Stomach (tissue), 8 donors: ENCODE measurements at regions not wholly inside any gene's neighbourhood (a gene's known extent, or its start where the extent isn't known, plus 50 kb on each side); places are given as distances from the start of the nearest gene placed in this dataset.

ENCODE experiments used
- DNase-seq, 2 donors: peaks; one replicate each; pipeline versions ENCODE4 v3.0.0 to v3.0.0-alpha.2; 2013 to 2019
- H3K27ac ChIP-seq, 5 donors: fragments of 200-600 bp in 4 of 5; sonication (generic) in 4 of 5; one replicate each; pipeline ENCODE4 v1.5.1; 2013 to 2019; ENCODE audit warnings: mild to moderate bottlenecking in 1 of 5, moderate library complexity in 1 of 5
- H3K27me3 ChIP-seq, 3 donors: fragments of 200-600 bp; sonication (generic); one replicate each; pipeline ENCODE4 v1.5.1; 2017 to 2019; ENCODE audit warnings: mixed run types in 1 of 3
- H3K36me3 ChIP-seq, 4 donors: fragments of 200-600 bp; sonication (generic); 1 replicate in 3 of 4; 2 replicates in 1 of 4; pipeline ENCODE4 v1.5.1; 2016 to 2019
- H3K4me1 ChIP-seq, 4 donors: fragments of 200-600 bp; sonication (generic); one replicate each; pipeline ENCODE4 v1.5.1; 2016 to 2019
- H3K4me3 ChIP-seq, 4 donors: fragments of 200-600 bp; sonication (generic) in 3 of 4; one replicate each; pipeline ENCODE4 v1.5.1; 2016 to 2019; ENCODE audit warnings: mild to moderate bottlenecking in 1 of 4
- H3K9me3 ChIP-seq, 4 donors: fragments of 200-600 bp; sonication (generic); one replicate each; pipeline ENCODE4 v1.5.1; 2016 to 2019
- CTCF ChIP-seq, 7 experiments: fragments of 450-650 bp in 4 of 7; fragments of 200-600 bp in 3 of 7; sonication (generic) in 3 of 7; IDR thresholded peaks; one replicate each; pipeline ENCODE4 v1.5.1; 2016 to 2019; ENCODE audit warnings: antibody characterized with exemption in 7 of 7, control low read depth in 2 of 7, mild to moderate bottlenecking in 1 of 7
- EP300 ChIP-seq: sonication (generic); formaldehyde crosslinking; IDR thresholded peaks from one replicate; pipeline ENCODE4 v1.6.1; 2017; ENCODE audit warnings: antibody characterized with exemption
- POLR2A ChIP-seq, 4 donors: fragments of 450-650 bp; IDR thresholded peaks; one replicate each; pipeline ENCODE4 v1.6.1; 2016; ENCODE audit warnings: antibody characterized with exemption in 4 of 4, control low read depth in 2 of 4, mild to moderate bottlenecking in 1 of 4, moderate library complexity in 1 of 4
- POLR2AphosphoS5 ChIP-seq, 3 donors: sonication (generic); formaldehyde crosslinking; IDR thresholded peaks; one replicate each; pipeline ENCODE4 v1.6.1; 2016; ENCODE audit warnings: antibody characterized with exemption in 3 of 3
- WGBS, 5 donors: extraction: QIAGEN DNeasy Blood & Tissue Kit in 3 of 5; methylation state at CpG; one replicate each; pipeline versions ENCODE4 v1.1.5 to v1.1.7; 2013 to 2018; 5-methylcytosine and 5-hydroxymethylcytosine counted together
- intact Hi-C: fragments of 100-400 bp; cut with DNase I; formaldehyde crosslinking; loops from one replicate; pipeline ENCODE4 v1.15.1; 2023; ENCODE audit warnings: low total_unique reads
- donor health status: healthy with polysubstance abuse.
- donor health status: Bipolar disorder and iron deficiency.
- donor health status: healthy.

DNA sequence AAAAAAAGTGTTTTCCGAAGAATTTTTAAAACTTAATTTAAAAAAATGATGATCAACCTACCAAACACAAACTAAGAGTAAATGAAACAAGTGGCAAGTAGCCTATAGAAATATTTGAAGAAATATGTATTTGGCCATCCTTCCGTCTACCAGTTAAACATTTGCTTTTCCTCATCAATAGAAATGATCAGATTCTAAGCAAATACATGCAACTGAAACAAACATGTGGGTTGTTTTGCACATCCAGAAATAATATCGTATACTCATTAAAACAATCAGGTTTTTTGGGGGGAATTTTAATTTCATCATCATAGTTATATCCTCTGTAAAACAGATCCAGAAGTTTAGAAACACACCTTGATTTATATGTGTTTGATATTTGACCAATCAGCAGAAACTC is 1011.7 kb downstream of the GATA3 start:
- no peak for DNase-seq
- intact Hi-C loops = no loop called here
- H3K4me3 ChIP-seq = no peak overlapping the region
- TF ChIP-seq EP300 (no peak), CTCF (IDR thresholded peaks at IDR 0.05) (no peak), POLR2A (IDR thresholded peaks at IDR 0.05) (no peak), POLR2AphosphoS5 (IDR thresholded peaks at IDR 0.05) (no peak)
- no peak overlapping the region for H3K27ac ChIP-seq
- 73 to 85% (median 79%) methylated on average over 3 of the region's 3 CpGs for WGBS, 5 donors
- peaks cover 0 to 5% (median 0%) of the 10 kb centered on the region in 4 donors for H3K4me1 ChIP-seq
- H3K9me3 ChIP-seq = no peaks in the 10 kb centered on the region
- no peaks in the 10 kb centered on the region for H3K36me3 ChIP-seq
- H3K27me3 ChIP-seq = no peaks in the 10 kb centered on the region

DNA sequence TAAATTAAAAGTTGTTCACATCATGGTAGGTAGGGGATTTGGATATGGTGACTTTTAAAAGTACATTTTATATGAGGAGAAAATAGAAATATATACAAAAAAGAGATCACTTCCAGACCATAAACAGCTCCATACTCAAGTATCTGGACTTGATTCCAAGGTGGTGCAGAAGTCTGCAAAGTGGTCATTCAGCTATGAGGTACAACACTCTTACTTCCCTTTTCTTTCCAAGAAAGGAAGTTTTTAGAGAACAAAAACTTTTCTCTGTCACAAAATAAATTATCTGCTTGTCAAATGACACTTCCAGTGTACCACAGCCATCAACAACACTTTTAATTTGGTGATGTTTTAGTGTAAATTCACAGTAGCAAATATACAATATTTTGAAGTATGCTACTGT is 1013.5 kb downstream of the GATA3 start:
- intact Hi-C loops = no loop called here
- H3K4me1 ChIP-seq = no peaks in the 10 kb centered on the region
- no peak overlapping the region for H3K27ac ChIP-seq
- H3K36me3 ChIP-seq = no peaks in the 10 kb centered on the region
- no peaks in the 10 kb centered on the region for H3K27me3 ChIP-seq
- no peak for DNase-seq
- H3K9me3 ChIP-seq = no peaks in the 10 kb centered on the region
- no peak for TF ChIP-seq CTCF (IDR thresholded peaks at IDR 0.05)
- no peak for TF ChIP-seq POLR2A (IDR thresholded peaks at IDR 0.05)
- no peak for TF ChIP-seq POLR2AphosphoS5 (IDR thresholded peaks at IDR 0.05)
- no peak for TF ChIP-seq EP300
- no peak overlapping the region for H3K4me3 ChIP-seq

DNA sequence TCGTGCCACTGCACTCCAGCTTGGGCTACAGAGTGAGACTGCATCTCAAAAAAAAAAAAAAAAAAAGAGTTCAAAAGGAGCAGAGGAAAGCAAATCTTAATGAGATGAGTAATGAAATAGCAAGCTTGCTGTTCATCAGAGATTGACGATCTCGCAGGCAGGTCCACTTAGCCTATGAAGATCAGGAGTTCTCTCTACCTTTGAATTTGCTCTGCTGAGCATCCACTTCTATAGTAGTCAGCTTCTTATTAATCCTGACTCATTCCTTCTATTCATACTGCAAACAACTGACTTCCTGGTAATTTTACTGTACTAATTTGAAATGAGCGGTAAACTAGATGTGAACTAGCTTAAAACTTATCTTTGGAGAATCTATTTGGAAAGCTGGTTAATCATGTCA is 1014.6 kb downstream of the GATA3 start:
- H3K27me3 ChIP-seq = no peaks in the 10 kb centered on the region
- no peaks in the 10 kb centered on the region for H3K9me3 ChIP-seq
- 84 to 92% (median 90%) methylated on average over 4 of the region's 4 CpGs for WGBS, 5 donors
- H3K4me1 ChIP-seq = no peaks in the 10 kb centered on the region
- no peak overlapping the region for H3K27ac ChIP-seq
- intact Hi-C loops = no loop called here
- TF ChIP-seq CTCF (IDR thresholded peaks at IDR 0.05) (no peak), POLR2A (IDR thresholded peaks at IDR 0.05) (no peak), EP300 (no peak), POLR2AphosphoS5 (IDR thresholded peaks at IDR 0.05) (no peak)
- DNase-seq = no peak
- H3K36me3 ChIP-seq = no peaks in the 10 kb centered on the region
- no peak overlapping the region for H3K4me3 ChIP-seq

DNA sequence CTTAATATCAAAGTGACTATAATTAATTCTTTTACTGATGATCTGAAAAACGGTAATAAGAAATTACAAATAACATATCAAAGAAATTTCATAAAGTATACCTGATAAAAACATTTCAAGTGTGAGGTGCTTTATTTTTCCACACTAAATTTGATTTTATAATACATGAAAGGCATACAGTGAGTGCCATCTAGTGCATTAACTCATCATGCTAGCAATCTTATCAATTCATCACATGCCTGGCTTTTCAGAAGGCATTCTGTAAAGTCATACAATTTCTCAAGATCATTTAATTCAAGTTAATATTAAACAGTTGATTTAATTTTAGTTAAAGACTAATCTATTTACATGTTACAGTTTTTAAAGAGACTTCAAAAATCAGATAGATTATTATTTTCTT is 1020.9 kb downstream of the GATA3 start:
- no peak for TF ChIP-seq POLR2AphosphoS5 (IDR thresholded peaks at IDR 0.05)
- no peak for TF ChIP-seq CTCF (IDR thresholded peaks at IDR 0.05)
- TF ChIP-seq POLR2A (IDR thresholded peaks at IDR 0.05) = no peak
- TF ChIP-seq EP300 = no peak
- Histone ChIP-seq H3K4me3 (no peak overlapping the region), H3K4me1 (no peaks in the 10 kb centered on the region), H3K27me3 (no peaks in the 10 kb centered on the region), H3K9me3 (no peaks in the 10 kb centered on the region), H3K27ac (no peak overlapping the region), H3K36me3 (no peaks in the 10 kb centered on the region)
- WGBS, 5 donors = 47 to 83% (median 56%) methylated on average over 1 of the region's 1 CpG
- DNase-seq = no peak
- intact Hi-C loops = no loop called here
